ENCODE measurements at regions not wholly inside any gene's neighbourhood (a gene's known extent, or its start where the extent isn't known, plus 50 kb on each side); places are given as distances from the start of the nearest gene placed in this dataset.
"Not testable (repeated sequence)": the region's sequence is repeated elsewhere in the genome, so short reads cannot be mapped to it uniquely, and the experiment has no call there.

GRCh38 chr14:21915826-21916225, 242.2 kb upstream of the OR4E1 start:
- DNase-seq (ENCODE audit: low read depth in 2 of 2), result no peak

- DNase-seq (ENCODE audit: low read depth in 2 of 2), result peak; percentile 21 to 72
These were observed 240.1 kb upstream of the OR4E1 start for GRCh38 chr14:21913759-21914158.

- DNase-seq (ENCODE audit: low read depth in 2 of 2), result no peak
These were observed 238.7 kb upstream of the OR4E1 start for GRCh38 chr14:21912367-21912766.

GRCh38 chr14:21911877-21912276, 238.3 kb upstream of the OR4E1 start:
- DNase-seq (ENCODE audit: low read depth in 2 of 2), result no peak

- no peak for DNase-seq (ENCODE audit: low read depth in 2 of 2)
These were observed 236.6 kb upstream of the OR4E1 start for GRCh38 chr14:21910260-21910659.

- no peak for DNase-seq (ENCODE audit: low read depth in 2 of 2)
These were observed 229.1 kb upstream of the OR4E1 start for GRCh38 chr14:21902561-21903181.

GRCh38 chr14:21894898-21895194, 221.2 kb upstream of the OR4E1 start:
- not testable (repeated sequence) for DNase-seq (ENCODE audit: low read depth in 2 of 2)

GRCh38 chr14:21894003-21894897, 220.6 kb upstream of the OR4E1 start:
- no peak for DNase-seq (ENCODE audit: low read depth in 2 of 2)

GRCh38 chr14:21891921-21892320, 218.3 kb upstream of the OR4E1 start:
- DNase-seq (ENCODE audit: low read depth in 2 of 2), result no peak

GRCh38 chr14:21884995-21885394, 211.4 kb upstream of the OR4E1 start:
- no peak for DNase-seq (ENCODE audit: low read depth in 2 of 2)

- no peak for DNase-seq (ENCODE audit: low read depth in 2 of 2)
These were observed 208.6 kb upstream of the OR4E1 start for GRCh38 chr14:21882226-21882625.

- no peak for DNase-seq (ENCODE audit: low read depth in 2 of 2)
These were observed 207.3 kb upstream of the OR4E1 start for GRCh38 chr14:21880918-21881317.

GRCh38 chr14:21875791-21876190, 202.2 kb upstream of the OR4E1 start:
- no peak for DNase-seq (ENCODE audit: low read depth in 2 of 2)

- no peak for DNase-seq (ENCODE audit: low read depth in 2 of 2)
These were observed 201.3 kb upstream of the OR4E1 start for GRCh38 chr14:21874946-21875345.

GRCh38 chr14:21874167-21874566, 200.5 kb upstream of the OR4E1 start:
- DNase-seq (ENCODE audit: low read depth in 2 of 2), result no peak

GRCh38 chr14:21868442-21869046, 194.9 kb upstream of the OR4E1 start:
- peak; percentile 30 to 66 for DNase-seq (ENCODE audit: low read depth in 2 of 2)

- no peak for DNase-seq (ENCODE audit: low read depth in 2 of 2)
These were observed 193.9 kb upstream of the OR4E1 start for GRCh38 chr14:21867541-21867940.

GRCh38 chr14:21866479-21866878, 192.9 kb upstream of the OR4E1 start:
- no peak for DNase-seq (ENCODE audit: low read depth in 2 of 2)

- DNase-seq (ENCODE audit: low read depth in 2 of 2), result no peak
These were observed 189.7 kb upstream of the OR4E1 start for GRCh38 chr14:21863289-21863688.

- DNase-seq (ENCODE audit: low read depth in 2 of 2), result no peak
These were observed 187.5 kb upstream of the OR4E1 start for GRCh38 chr14:21861153-21861552.

- DNase-seq (ENCODE audit: low read depth in 2 of 2), result no peak
These were observed 186.6 kb upstream of the OR4E1 start for GRCh38 chr14:21860172-21860571.

GRCh38 chr14:21852775-21853174, 179.2 kb upstream of the OR4E1 start:
- DNase-seq (ENCODE audit: low read depth in 2 of 2), result no peak

GRCh38 chr14:21852061-21852664, 178.5 kb upstream of the OR4E1 start:
- DNase-seq (ENCODE audit: low read depth in 2 of 2), result peak in 1 of 2 donors; percentile 28

Data from stimulated activated CD8-positive, alpha-beta memory T cell treated with anti-CD3 and anti-CD28 coated beads, Interleukin-15, amount 100 ng/mL, for 4 hours (primary cell).